ENCODE measurements at regions not wholly inside any gene's neighbourhood (a gene's known extent, or its start where the extent isn't known, plus 50 kb on each side); places are given as distances from the start of the nearest gene placed in this dataset.

- no peak overlapping the region for H3K27ac Mint-ChIP-seq (ENCODE audit: unreplicated experiment)
- Histone ChIP-seq H3K36me3 (ENCODE audit: insufficient read depth, low read length) (no peaks in the 10 kb centered on the region), H4K20me1 (ENCODE audit: insufficient read depth, low read length) (no peaks in the 10 kb centered on the region), H3K4me2 (ENCODE audit: low read length) (no peak overlapping the region), H3K79me2 (ENCODE audit: insufficient read depth, low read length) (no peaks in the 10 kb centered on the region), H3K27me3 (ENCODE audit: insufficient read depth, low read length) (no peaks in the 10 kb centered on the region), H3K4me1 (ENCODE audit: insufficient read depth, low read length) (peaks cover 27% of the 10 kb centered on the region), H3K9me3 (ENCODE audit: insufficient read depth, low read depth, low read length) (no peaks in the 10 kb centered on the region), H3K4me3 (ENCODE audit: insufficient read depth, low read depth, low read length) (no peak overlapping the region), H3K27ac (ENCODE audit: low read depth, low read length) (no peak overlapping the region), H3K9ac (ENCODE audit: low read length) (no peak overlapping the region), H2AFZ (ENCODE audit: low read depth, low read length) (no peak overlapping the region)
- no peaks in the 10 kb centered on the region for H3K36me3 Mint-ChIP-seq (ENCODE audit: low read depth, unreplicated experiment)
- no peak overlapping the region for H3K4me3 Mint-ChIP-seq (ENCODE audit: unreplicated experiment)
- H3K9me3 Mint-ChIP-seq (ENCODE audit: unreplicated experiment): peaks cover 2% of the 10 kb centered on the region
- peaks cover 35% of the 10 kb centered on the region for H3K4me1 Mint-ChIP-seq (ENCODE audit: low read depth, unreplicated experiment)
- DNase-seq (ENCODE audit: low read depth): no peak
- FAIRE-seq: no peak
- TF ChIP-seq EZH2 (IDR thresholded peaks at IDR 0.05; ENCODE audit: insufficient read depth, low read length) (no peak), CTCF (IDR thresholded peaks at IDR 0.05; ENCODE audit: insufficient read depth, low read depth, low read length) (no peak)
- peaks cover 5% of the 10 kb centered on the region for H3K27me3 Mint-ChIP-seq (ENCODE audit: low read depth, unreplicated experiment)
Measured at GRCh38 chr7:131618391-131618790, 62.0 kb upstream of the PODXL start.

- Histone ChIP-seq H2AFZ (ENCODE audit: low read depth, low read length) (no peak overlapping the region), H3K9me3 (ENCODE audit: insufficient read depth, low read depth, low read length) (no peaks in the 10 kb centered on the region), H3K27me3 (ENCODE audit: insufficient read depth, low read length) (no peaks in the 10 kb centered on the region), H3K4me2 (ENCODE audit: low read length) (no peak overlapping the region), H3K79me2 (ENCODE audit: insufficient read depth, low read length) (no peaks in the 10 kb centered on the region), H4K20me1 (ENCODE audit: insufficient read depth, low read length) (no peaks in the 10 kb centered on the region), H3K4me3 (ENCODE audit: insufficient read depth, low read depth, low read length) (no peak overlapping the region), H3K27ac (ENCODE audit: low read depth, low read length) (no peak overlapping the region), H3K9ac (ENCODE audit: low read length) (no peak overlapping the region), H3K36me3 (ENCODE audit: insufficient read depth, low read length) (no peaks in the 10 kb centered on the region), H3K4me1 (ENCODE audit: insufficient read depth, low read length) (peaks cover 19% of the 10 kb centered on the region)
- no peak overlapping the region for H3K27ac Mint-ChIP-seq (ENCODE audit: unreplicated experiment)
- no peaks in the 10 kb centered on the region for H3K36me3 Mint-ChIP-seq (ENCODE audit: low read depth, unreplicated experiment)
- peaks cover 5% of the 10 kb centered on the region for H3K27me3 Mint-ChIP-seq (ENCODE audit: low read depth, unreplicated experiment)
- no peak for FAIRE-seq
- TF ChIP-seq CTCF (IDR thresholded peaks at IDR 0.05; ENCODE audit: insufficient read depth, low read depth, low read length): no peak
- no peak for TF ChIP-seq EZH2 (IDR thresholded peaks at IDR 0.05; ENCODE audit: insufficient read depth, low read length)
- no peak for DNase-seq (ENCODE audit: low read depth)
- H3K4me1 Mint-ChIP-seq (ENCODE audit: low read depth, unreplicated experiment): peaks cover 26% of the 10 kb centered on the region
- no peak overlapping the region for H3K4me3 Mint-ChIP-seq (ENCODE audit: unreplicated experiment)
- H3K9me3 Mint-ChIP-seq (ENCODE audit: unreplicated experiment): peaks cover 2% of the 10 kb centered on the region
Measured at GRCh38 chr7:131616487-131617200, 60.2 kb upstream of the PODXL start.

DNA sequence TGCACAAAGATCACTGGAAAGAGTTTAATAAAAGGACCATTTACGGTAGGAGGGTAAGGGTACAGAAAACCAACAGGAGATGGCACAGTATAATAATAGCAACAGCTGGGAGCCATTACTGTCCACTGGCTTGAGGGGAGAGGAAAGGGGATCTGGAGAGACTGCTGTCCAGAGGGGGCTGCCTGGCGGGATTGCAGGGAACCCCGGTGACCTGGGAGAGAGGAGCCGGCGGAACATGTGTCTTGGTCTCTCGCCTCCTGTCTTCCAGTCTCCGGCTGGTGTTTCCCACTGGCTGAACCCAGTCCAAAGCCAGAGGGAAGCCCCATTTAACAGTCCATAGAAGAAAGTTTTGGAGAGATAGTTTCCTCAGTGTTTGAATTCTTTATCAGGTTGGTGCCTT is 57.5 kb upstream of the PODXL start:
- FAIRE-seq (no peak), DNase-seq (ENCODE audit: low read depth) (no peak)
- Mint-ChIP-seq H3K27me3 (ENCODE audit: low read depth, unreplicated experiment) (peaks cover 5% of the 10 kb centered on the region), H3K27ac (ENCODE audit: unreplicated experiment) (no peak overlapping the region), H3K4me1 (ENCODE audit: low read depth, unreplicated experiment) (peaks cover 6% of the 10 kb centered on the region), H3K9me3 (ENCODE audit: unreplicated experiment) (peaks cover 2% of the 10 kb centered on the region), H3K36me3 (ENCODE audit: low read depth, unreplicated experiment) (no peaks in the 10 kb centered on the region), H3K4me3 (ENCODE audit: unreplicated experiment) (no peak overlapping the region)
- H2AFZ ChIP-seq (ENCODE audit: low read depth, low read length): no peak overlapping the region
- no peak for TF ChIP-seq EZH2 (IDR thresholded peaks at IDR 0.05; ENCODE audit: insufficient read depth, low read length)
- no peak for TF ChIP-seq CTCF (IDR thresholded peaks at IDR 0.05; ENCODE audit: insufficient read depth, low read depth, low read length)
- H3K27ac ChIP-seq (ENCODE audit: low read depth, low read length): no peak overlapping the region
- no peak overlapping the region for H3K9ac ChIP-seq (ENCODE audit: low read length)
- H3K79me2 ChIP-seq (ENCODE audit: insufficient read depth, low read length): no peaks in the 10 kb centered on the region
- no peaks in the 10 kb centered on the region for H3K4me1 ChIP-seq (ENCODE audit: insufficient read depth, low read length)
- H4K20me1 ChIP-seq (ENCODE audit: insufficient read depth, low read length): no peaks in the 10 kb centered on the region
- H3K4me2 ChIP-seq (ENCODE audit: low read length): no peak overlapping the region
- no peaks in the 10 kb centered on the region for H3K27me3 ChIP-seq (ENCODE audit: insufficient read depth, low read length)
- no peaks in the 10 kb centered on the region for H3K36me3 ChIP-seq (ENCODE audit: insufficient read depth, low read length)
- H3K4me3 ChIP-seq (ENCODE audit: insufficient read depth, low read depth, low read length): no peak overlapping the region
- H3K9me3 ChIP-seq (ENCODE audit: insufficient read depth, low read depth, low read length): no peaks in the 10 kb centered on the region

All from astrocyte (in vitro differentiated cells and primary cell).